Stomach (tissue), 4 donors: ENCODE measurements at regions not wholly inside any gene's neighbourhood (a gene's known extent, or its start where the extent isn't known, plus 50 kb on each side); places are given as distances from the start of the nearest gene placed in this dataset.

ENCODE experiments used
- EP300 ChIP-seq: sonication (generic); formaldehyde crosslinking; IDR thresholded peaks from one replicate; pipeline ENCODE4 v1.6.1; 2017; ENCODE audit warnings: antibody characterized with exemption
- POLR2AphosphoS5 ChIP-seq, 3 donors: sonication (generic); formaldehyde crosslinking; IDR thresholded peaks; one replicate each; pipeline ENCODE4 v1.6.1; 2016; ENCODE audit warnings: antibody characterized with exemption in 3 of 3
- TF ChIP-seq, protein P1 (sequence below), 7 experiments: fragments of 450-650 bp in 4 of 7; fragments of 200-600 bp in 3 of 7; sonication (generic) in 3 of 7; IDR thresholded peaks; one replicate each; pipeline ENCODE4 v1.5.1; 2016 to 2019; ENCODE audit warnings: antibody characterized with exemption in 7 of 7, control low read depth in 2 of 7, mild to moderate bottlenecking in 1 of 7

DNA sequence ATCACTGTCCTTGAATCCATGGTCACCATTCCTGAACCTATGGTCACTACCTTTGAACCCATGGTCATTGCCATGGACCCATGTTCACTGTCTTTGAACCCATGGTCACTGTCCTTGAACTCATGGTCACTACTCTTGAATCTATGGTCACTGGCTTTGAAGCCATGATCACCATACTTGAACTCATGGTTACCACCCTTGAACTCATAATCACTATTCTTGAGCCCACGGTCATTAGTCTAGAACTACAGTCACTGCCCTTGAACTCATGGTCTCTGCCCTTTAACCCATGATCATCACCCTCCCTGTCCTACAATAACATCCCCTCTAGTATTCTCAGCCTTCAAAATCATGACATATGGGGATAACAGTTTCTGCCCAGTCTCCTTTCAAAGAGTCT, 270.5 kb downstream of the CXCL12 start:
- TF ChIP-seq, protein P1, sequence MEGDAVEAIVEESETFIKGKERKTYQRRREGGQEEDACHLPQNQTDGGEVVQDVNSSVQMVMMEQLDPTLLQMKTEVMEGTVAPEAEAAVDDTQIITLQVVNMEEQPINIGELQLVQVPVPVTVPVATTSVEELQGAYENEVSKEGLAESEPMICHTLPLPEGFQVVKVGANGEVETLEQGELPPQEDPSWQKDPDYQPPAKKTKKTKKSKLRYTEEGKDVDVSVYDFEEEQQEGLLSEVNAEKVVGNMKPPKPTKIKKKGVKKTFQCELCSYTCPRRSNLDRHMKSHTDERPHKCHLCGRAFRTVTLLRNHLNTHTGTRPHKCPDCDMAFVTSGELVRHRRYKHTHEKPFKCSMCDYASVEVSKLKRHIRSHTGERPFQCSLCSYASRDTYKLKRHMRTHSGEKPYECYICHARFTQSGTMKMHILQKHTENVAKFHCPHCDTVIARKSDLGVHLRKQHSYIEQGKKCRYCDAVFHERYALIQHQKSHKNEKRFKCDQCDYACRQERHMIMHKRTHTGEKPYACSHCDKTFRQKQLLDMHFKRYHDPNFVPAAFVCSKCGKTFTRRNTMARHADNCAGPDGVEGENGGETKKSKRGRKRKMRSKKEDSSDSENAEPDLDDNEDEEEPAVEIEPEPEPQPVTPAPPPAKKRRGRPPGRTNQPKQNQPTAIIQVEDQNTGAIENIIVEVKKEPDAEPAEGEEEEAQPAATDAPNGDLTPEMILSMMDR (IDR thresholded peaks at IDR 0.05), result no peak
- TF ChIP-seq POLR2AphosphoS5 (IDR thresholded peaks at IDR 0.05) (no peak), EP300 (no peak)
